ENCODE measurements at regions not wholly inside any gene's neighbourhood (a gene's known extent, or its start where the extent isn't known, plus 50 kb on each side); places are given as distances from the start of the nearest gene placed in this dataset.

DNA sequence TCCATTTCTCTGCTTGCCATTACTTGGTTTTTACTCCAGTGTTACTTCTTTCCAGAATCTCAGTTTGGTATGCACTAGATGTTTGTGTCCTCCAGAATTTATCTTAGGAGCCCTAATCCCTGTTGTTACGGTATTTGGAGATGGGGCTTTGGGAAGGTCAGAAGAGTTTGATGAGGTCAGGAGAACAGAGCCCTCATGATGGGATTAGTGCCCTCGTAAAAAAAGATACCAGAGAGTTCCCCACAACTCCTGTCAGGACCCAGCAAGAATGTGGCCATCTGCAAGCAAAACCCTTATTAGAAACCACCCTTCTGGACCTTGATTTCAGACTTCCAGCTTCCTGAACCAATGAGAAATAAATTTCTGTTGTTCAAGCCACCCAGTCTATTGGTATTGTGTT is 98.0 kb downstream of the ADAMTS1 start:
- TF ChIP-seq, protein P1, sequence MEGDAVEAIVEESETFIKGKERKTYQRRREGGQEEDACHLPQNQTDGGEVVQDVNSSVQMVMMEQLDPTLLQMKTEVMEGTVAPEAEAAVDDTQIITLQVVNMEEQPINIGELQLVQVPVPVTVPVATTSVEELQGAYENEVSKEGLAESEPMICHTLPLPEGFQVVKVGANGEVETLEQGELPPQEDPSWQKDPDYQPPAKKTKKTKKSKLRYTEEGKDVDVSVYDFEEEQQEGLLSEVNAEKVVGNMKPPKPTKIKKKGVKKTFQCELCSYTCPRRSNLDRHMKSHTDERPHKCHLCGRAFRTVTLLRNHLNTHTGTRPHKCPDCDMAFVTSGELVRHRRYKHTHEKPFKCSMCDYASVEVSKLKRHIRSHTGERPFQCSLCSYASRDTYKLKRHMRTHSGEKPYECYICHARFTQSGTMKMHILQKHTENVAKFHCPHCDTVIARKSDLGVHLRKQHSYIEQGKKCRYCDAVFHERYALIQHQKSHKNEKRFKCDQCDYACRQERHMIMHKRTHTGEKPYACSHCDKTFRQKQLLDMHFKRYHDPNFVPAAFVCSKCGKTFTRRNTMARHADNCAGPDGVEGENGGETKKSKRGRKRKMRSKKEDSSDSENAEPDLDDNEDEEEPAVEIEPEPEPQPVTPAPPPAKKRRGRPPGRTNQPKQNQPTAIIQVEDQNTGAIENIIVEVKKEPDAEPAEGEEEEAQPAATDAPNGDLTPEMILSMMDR (IDR thresholded peaks at IDR 0.05; ENCODE audit: low read depth, low read length, missing input control): no peak
- TF ChIP-seq YY1 (IDR thresholded peaks at IDR 0.05) (no peak), JUND (IDR thresholded peaks at IDR 0.05) (no peak), REST (IDR thresholded peaks at IDR 0.05) (no peak), RAD21 (IDR thresholded peaks at IDR 0.05) (no peak), MAX (IDR thresholded peaks at IDR 0.05) (no peak), ZBTB33 (IDR thresholded peaks at IDR 0.05) (no peak), GABPA (IDR thresholded peaks at IDR 0.05 in 1 of 2, conservative IDR thresholded peaks at IDR 0.05 in 1 of 2) (no peak), SP1 (IDR thresholded peaks at IDR 0.05) (no peak), NR2F2 (IDR thresholded peaks at IDR 0.05) (no peak)
- TF ChIP-seq, protein P2, sequence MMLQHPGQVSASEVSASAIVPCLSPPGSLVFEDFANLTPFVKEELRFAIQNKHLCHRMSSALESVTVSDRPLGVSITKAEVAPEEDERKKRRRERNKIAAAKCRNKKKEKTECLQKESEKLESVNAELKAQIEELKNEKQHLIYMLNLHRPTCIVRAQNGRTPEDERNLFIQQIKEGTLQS (IDR thresholded peaks at IDR 0.05): no peak

Data from liver (tissue), 3 donors.